ENCODE measurements at regions not wholly inside any gene's neighbourhood (a gene's known extent, or its start where the extent isn't known, plus 50 kb on each side); places are given as distances from the start of the nearest gene placed in this dataset.

- no peak overlapping the region for H3K4me3 Mint-ChIP-seq
- H3K27ac Mint-ChIP-seq (ENCODE audit: low read depth): no peak overlapping the region
- no peaks in the 10 kb centered on the region for H3K27me3 Mint-ChIP-seq
- ATAC-seq (replicated peaks; ENCODE audit: extremely low read depth, poor library complexity, severe bottlenecking): no peak
- peaks cover 10% of the 10 kb centered on the region for H3K9me3 Mint-ChIP-seq
- no peaks in the 10 kb centered on the region for H3K4me1 Mint-ChIP-seq
- H3K36me3 Mint-ChIP-seq (ENCODE audit: insufficient read depth): no peaks in the 10 kb centered on the region
- DNase-seq (ENCODE audit: low spot score in 2 of 2): no peak
Observed at GRCh38 chr5:17354265-17354664, 136.8 kb downstream of the BASP1 start.

- no peak overlapping the region for H3K27ac Mint-ChIP-seq (ENCODE audit: low read depth)
Observed at GRCh38 chr5:17355586-17356346, 138.3 kb downstream of the BASP1 start.

DNA sequence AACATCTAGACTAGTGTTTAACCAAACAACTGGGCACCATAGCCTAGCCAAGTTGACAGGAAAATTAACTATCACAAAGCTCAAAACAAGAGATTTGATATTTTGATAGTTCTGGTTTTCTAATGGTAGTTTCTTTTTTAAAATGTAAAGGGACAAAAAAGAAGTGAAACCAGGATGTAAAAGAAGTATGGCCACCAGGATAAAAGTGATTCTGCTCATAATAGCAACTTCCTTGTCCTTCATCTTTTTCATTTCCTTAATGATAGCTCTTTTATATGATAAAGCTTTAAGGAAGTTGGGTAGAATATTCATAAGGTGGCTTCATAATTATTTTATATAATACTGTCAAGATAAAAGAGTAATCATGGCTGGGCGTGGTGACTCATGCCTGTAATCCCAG, 139.1 kb downstream of the BASP1 start:
- H3K9me3 Mint-ChIP-seq: peaks cover 24% of the 10 kb centered on the region
- ATAC-seq (replicated peaks; ENCODE audit: extremely low read depth, poor library complexity, severe bottlenecking): no peak

More at GRCh38 chr5:17355586-17356346, 138.3 kb downstream of the BASP1 start:
- no peak for DNase-seq (ENCODE audit: low spot score in 2 of 2)
- Mint-ChIP-seq H3K27me3 (no peaks in the 10 kb centered on the region), H3K4me3 (no peak overlapping the region), H3K36me3 (ENCODE audit: insufficient read depth) (no peaks in the 10 kb centered on the region), H3K9me3 (peaks cover 20% of the 10 kb centered on the region), H3K4me1 (no peaks in the 10 kb centered on the region)
- no peak for ATAC-seq (replicated peaks; ENCODE audit: extremely low read depth, poor library complexity, severe bottlenecking)

DNA sequence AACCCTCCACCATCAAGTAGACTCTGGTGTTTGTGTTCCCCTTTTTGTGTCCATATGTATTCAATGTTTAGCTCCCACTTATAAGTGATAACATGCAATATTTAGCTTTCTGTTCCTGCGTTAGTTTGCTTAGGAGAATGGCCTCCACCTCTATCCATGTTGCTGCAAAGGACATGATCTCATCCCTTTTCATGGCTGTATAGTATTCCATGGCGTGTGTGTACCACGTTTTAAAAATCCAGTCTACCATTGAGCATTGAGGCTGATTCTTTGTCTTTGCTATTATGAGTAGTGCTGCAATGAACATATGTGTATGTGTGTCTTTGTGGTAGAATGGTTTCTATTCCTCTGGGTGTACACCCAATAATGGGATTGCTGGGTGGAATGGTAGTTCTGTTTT, 140.1 kb downstream of the BASP1 start:
- H3K27ac Mint-ChIP-seq (ENCODE audit: low read depth): no peak overlapping the region
- no peaks in the 10 kb centered on the region for H3K27me3 Mint-ChIP-seq
- no peaks in the 10 kb centered on the region for H3K4me1 Mint-ChIP-seq
- peaks cover 30% of the 10 kb centered on the region for H3K9me3 Mint-ChIP-seq
- DNase-seq (ENCODE audit: low spot score in 2 of 2) (no peak), ATAC-seq (replicated peaks; ENCODE audit: extremely low read depth, poor library complexity, severe bottlenecking) (no peak)
- no peaks in the 10 kb centered on the region for H3K36me3 Mint-ChIP-seq (ENCODE audit: insufficient read depth)
- H3K4me3 Mint-ChIP-seq: no peak overlapping the region

More for the DNA sequence above, 139.1 kb downstream of the BASP1 start:
- no peak for DNase-seq (ENCODE audit: low spot score in 2 of 2)
- Mint-ChIP-seq H3K27ac (ENCODE audit: low read depth) (no peak overlapping the region), H3K27me3 (no peaks in the 10 kb centered on the region), H3K4me3 (no peak overlapping the region), H3K4me1 (no peaks in the 10 kb centered on the region), H3K36me3 (ENCODE audit: insufficient read depth) (no peaks in the 10 kb centered on the region)

- no peak overlapping the region for H3K27ac Mint-ChIP-seq (ENCODE audit: low read depth)
- peaks cover 35% of the 10 kb centered on the region for H3K9me3 Mint-ChIP-seq
- H3K36me3 Mint-ChIP-seq (ENCODE audit: insufficient read depth): no peaks in the 10 kb centered on the region
- H3K4me1 Mint-ChIP-seq: no peaks in the 10 kb centered on the region
- H3K4me3 Mint-ChIP-seq: no peak overlapping the region
- H3K27me3 Mint-ChIP-seq: no peaks in the 10 kb centered on the region
- no peak for ATAC-seq (replicated peaks; ENCODE audit: extremely low read depth, poor library complexity, severe bottlenecking)
- no peak for DNase-seq (ENCODE audit: low spot score in 2 of 2)
Observed at GRCh38 chr5:17358031-17358430, 140.0 kb upstream of the TAF11L2 start.

- ATAC-seq (replicated peaks; ENCODE audit: extremely low read depth, poor library complexity, severe bottlenecking): no peak
- H3K27ac Mint-ChIP-seq (ENCODE audit: low read depth): no peak overlapping the region
- no peak overlapping the region for H3K4me3 Mint-ChIP-seq
- H3K9me3 Mint-ChIP-seq: peaks cover 33% of the 10 kb centered on the region
- H3K4me1 Mint-ChIP-seq: no peaks in the 10 kb centered on the region
- DNase-seq (ENCODE audit: low spot score in 2 of 2): no peak
- no peaks in the 10 kb centered on the region for H3K27me3 Mint-ChIP-seq
- H3K36me3 Mint-ChIP-seq (ENCODE audit: insufficient read depth): no peaks in the 10 kb centered on the region
Observed at GRCh38 chr5:17359451-17360011, 138.5 kb upstream of the TAF11L2 start.

- Mint-ChIP-seq H3K36me3 (ENCODE audit: insufficient read depth) (no peaks in the 10 kb centered on the region), H3K27ac (ENCODE audit: low read depth) (no peak overlapping the region), H3K27me3 (no peaks in the 10 kb centered on the region), H3K4me1 (no peaks in the 10 kb centered on the region), H3K4me3 (no peak overlapping the region), H3K9me3 (peaks cover 35% of the 10 kb centered on the region)
- DNase-seq (ENCODE audit: low spot score in 2 of 2) (no peak), ATAC-seq (replicated peaks; ENCODE audit: extremely low read depth, poor library complexity, severe bottlenecking) (no peak)
Observed at GRCh38 chr5:17360879-17361278, 137.2 kb upstream of the TAF11L2 start.

- ATAC-seq (replicated peaks; ENCODE audit: extremely low read depth, poor library complexity, severe bottlenecking) (no peak), DNase-seq (ENCODE audit: low spot score in 2 of 2) (no peak)
- no peaks in the 10 kb centered on the region for H3K36me3 Mint-ChIP-seq (ENCODE audit: insufficient read depth)
- H3K4me1 Mint-ChIP-seq: no peaks in the 10 kb centered on the region
- no peak overlapping the region for H3K27ac Mint-ChIP-seq (ENCODE audit: low read depth)
- H3K9me3 Mint-ChIP-seq: peaks cover 39% of the 10 kb centered on the region
- H3K27me3 Mint-ChIP-seq: no peaks in the 10 kb centered on the region
- no peak overlapping the region for H3K4me3 Mint-ChIP-seq
Observed at GRCh38 chr5:17361331-17361730, 136.7 kb upstream of the TAF11L2 start.

GRCh38 chr5:17364987-17365810, 132.8 kb upstream of the TAF11L2 start:
- no peak overlapping the region for H3K27ac Mint-ChIP-seq (ENCODE audit: low read depth)
- no peak overlapping the region for H3K4me3 Mint-ChIP-seq
- no peaks in the 10 kb centered on the region for H3K27me3 Mint-ChIP-seq
- no peaks in the 10 kb centered on the region for H3K4me1 Mint-ChIP-seq
- no peaks in the 10 kb centered on the region for H3K36me3 Mint-ChIP-seq (ENCODE audit: insufficient read depth)
- DNase-seq (ENCODE audit: low spot score in 2 of 2): no peak
- ATAC-seq (replicated peaks; ENCODE audit: extremely low read depth, poor library complexity, severe bottlenecking): no peak
- peaks cover 28% of the 10 kb centered on the region for H3K9me3 Mint-ChIP-seq

GRCh38 chr5:17365811-17366138, 132.3 kb upstream of the TAF11L2 start:
- ATAC-seq (replicated peaks; ENCODE audit: extremely low read depth, poor library complexity, severe bottlenecking) (no peak), DNase-seq (ENCODE audit: low spot score in 2 of 2) (no peak)
- Mint-ChIP-seq H3K27ac (ENCODE audit: low read depth) (no peak overlapping the region), H3K9me3 (peaks cover 22% of the 10 kb centered on the region), H3K4me3 (no peak overlapping the region), H3K4me1 (no peaks in the 10 kb centered on the region), H3K27me3 (no peaks in the 10 kb centered on the region), H3K36me3 (ENCODE audit: insufficient read depth) (no peaks in the 10 kb centered on the region)

DNA sequence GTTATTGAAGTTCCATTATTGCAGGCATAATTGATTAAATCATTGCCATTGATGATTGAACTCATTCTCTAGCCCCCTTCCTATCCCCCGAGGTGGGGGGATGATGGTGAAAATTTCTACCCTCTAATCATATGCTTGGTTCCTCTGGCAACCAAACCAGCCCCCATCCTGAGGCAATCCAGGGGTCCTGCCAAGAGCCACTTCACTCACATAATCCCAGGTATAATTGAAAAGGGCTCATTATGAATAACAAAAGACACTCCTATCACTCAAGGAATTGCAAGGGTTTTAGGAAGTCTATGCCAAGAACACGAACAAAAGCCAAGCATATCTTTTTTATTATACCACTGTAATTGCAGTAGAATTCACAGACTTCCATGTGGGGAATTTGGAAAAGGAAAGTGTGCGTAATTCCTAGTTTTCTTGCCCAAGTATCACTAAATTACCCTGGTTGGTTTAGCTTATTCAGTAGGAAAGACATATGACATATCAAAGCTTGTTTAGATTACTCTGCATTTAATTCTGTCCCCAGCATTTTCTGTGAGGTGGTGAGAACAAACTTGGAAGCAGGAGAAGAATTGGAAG, 130.7 kb upstream of the TAF11L2 start:
- H3K4me3 Mint-ChIP-seq: no peak overlapping the region
- H3K27me3 Mint-ChIP-seq: no peaks in the 10 kb centered on the region
- H3K36me3 Mint-ChIP-seq (ENCODE audit: insufficient read depth): no peaks in the 10 kb centered on the region
- no peak for ATAC-seq (replicated peaks; ENCODE audit: extremely low read depth, poor library complexity, severe bottlenecking)
- peaks cover 14% of the 10 kb centered on the region for H3K9me3 Mint-ChIP-seq
- no peak for DNase-seq (ENCODE audit: low spot score in 2 of 2)
- no peak overlapping the region for H3K27ac Mint-ChIP-seq (ENCODE audit: low read depth)
- no peaks in the 10 kb centered on the region for H3K4me1 Mint-ChIP-seq

GRCh38 chr5:17370651-17371050, 127.4 kb upstream of the TAF11L2 start:
- no peak for ATAC-seq (replicated peaks; ENCODE audit: extremely low read depth, poor library complexity, severe bottlenecking)
- peaks cover 13% of the 10 kb centered on the region for H3K9me3 Mint-ChIP-seq
- no peaks in the 10 kb centered on the region for H3K4me1 Mint-ChIP-seq
- DNase-seq (ENCODE audit: low spot score in 2 of 2): no peak
- no peaks in the 10 kb centered on the region for H3K36me3 Mint-ChIP-seq (ENCODE audit: insufficient read depth)
- H3K27ac Mint-ChIP-seq (ENCODE audit: low read depth): no peak overlapping the region
- no peaks in the 10 kb centered on the region for H3K27me3 Mint-ChIP-seq
- H3K4me3 Mint-ChIP-seq: no peak overlapping the region

Data from central memory CD8-positive, alpha-beta T cell (primary cell).